GM04504 (cell line): ENCODE measurements at regions not wholly inside any gene's neighbourhood (a gene's known extent, or its start where the extent isn't known, plus 50 kb on each side); places are given as distances from the start of the nearest gene placed in this dataset.

Source experiments
- DNase-seq: peaks from one replicate; pipeline ENCODE4 v3.0.0-alpha.2; 2012; ENCODE audit warnings: low read depth

- no peak for DNase-seq
These were observed 67.5 kb upstream of the ZBED5 start for GRCh38 chr11:10925149-10925926.

DNA sequence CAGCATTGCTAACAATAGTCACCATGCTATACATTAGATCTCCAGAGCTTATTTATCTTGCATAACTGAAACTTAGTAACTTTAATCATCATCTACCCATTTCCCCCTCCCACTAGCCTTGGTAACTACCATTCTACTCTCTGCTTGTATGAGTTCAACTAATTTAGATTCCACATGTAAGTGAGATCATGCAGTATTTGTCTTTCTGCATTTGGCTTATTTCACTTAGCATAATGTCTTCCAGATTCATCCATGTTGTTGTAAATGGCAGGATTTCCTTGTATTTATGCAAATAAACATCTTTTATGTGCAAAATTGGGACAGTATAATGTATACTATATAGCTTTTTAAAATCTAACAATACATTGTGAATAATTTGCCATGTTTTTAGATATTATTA, 66.0 kb upstream of the ZBED5 start:
- DNase-seq: no peak

DNA sequence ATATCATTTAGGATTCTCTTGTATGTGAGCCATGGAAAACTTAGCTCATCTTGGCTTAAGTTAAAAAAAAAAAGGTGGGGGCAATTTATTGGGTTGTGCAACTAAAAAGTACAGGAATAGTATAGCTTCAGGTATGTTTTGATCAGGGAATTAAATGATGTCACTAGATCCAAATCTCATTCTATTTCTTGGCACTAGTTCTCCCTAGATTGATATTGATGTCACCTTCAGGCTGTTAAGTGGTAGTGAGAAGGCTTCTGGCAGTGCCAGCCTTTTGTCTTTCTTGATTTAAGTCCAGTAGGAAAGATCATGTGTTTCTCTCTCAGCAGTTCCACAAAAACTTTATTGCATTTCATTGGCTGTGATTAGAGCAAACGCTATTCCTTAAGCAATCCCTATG, 65.0 kb upstream of the ZBED5 start:
- DNase-seq: no peak

DNA sequence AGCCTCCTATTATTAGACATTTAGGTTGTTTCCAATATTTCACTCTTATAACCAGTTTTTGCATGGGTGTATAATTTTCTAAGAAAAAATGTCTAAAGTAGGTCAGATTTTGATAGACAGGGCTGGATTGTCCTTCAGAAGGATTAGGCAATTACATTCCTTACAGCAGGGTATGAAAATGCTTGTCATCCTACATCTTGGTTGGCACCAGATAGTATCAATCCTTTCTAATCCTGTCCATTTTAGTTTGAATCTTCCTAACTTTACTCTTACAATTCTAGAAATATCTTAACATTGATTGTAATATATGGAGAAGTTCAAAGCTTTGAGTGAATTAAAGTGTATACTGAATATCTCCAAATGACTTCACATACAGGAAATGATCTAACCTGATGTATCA, 63.0 kb upstream of the ZBED5 start:
- DNase-seq: no peak

GRCh38 chr11:10920205-10920604, 62.4 kb upstream of the ZBED5 start:
- no peak for DNase-seq

- no peak for DNase-seq
These were observed 60.8 kb upstream of the ZBED5 start for GRCh38 chr11:10918698-10919097.

- DNase-seq: no peak
These were observed 60.4 kb upstream of the ZBED5 start for GRCh38 chr11:10918275-10918674.

GRCh38 chr11:10917802-10918201, 59.9 kb upstream of the ZBED5 start:
- no peak for DNase-seq

DNA sequence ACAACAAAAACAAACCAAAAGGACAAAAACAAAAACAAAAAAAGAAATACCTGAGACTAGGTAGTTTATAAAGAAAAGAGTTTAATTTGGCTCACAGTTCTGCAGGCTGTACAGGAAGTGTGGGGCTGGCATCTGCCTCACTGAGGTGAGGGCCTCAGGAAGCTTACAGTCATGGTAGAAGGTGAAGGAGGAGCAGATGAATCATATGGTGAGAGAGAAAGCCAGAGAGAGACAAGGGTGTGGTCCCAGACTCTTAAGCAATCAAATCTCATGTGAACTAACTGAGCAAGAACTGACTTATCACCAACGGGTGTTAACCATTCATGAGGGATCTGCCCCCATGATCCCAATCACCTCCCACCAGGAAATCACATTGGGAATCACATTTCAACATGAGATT, 58.8 kb upstream of the ZBED5 start:
- DNase-seq: no peak

DNA sequence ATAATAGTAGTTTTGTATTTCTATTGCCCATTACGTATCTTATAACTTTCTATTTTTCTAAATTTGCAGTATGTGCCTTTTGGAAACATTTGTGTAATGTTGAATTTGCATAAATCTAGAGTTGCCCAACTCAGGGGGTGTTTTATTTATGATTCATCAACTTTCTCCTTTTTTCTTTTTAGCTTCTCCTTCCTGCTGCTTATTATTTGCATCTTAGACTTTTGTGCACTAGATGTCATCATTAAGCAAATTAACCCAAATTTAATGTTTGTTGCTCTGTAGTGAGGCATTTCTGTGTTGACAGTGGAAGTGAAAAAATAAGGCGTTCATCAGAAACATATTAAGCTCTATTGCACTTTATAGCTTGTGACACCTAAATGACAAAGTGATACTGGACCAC, 56.2 kb upstream of the ZBED5 start:
- no peak for DNase-seq

GRCh38 chr11:10913075-10913474, 55.2 kb upstream of the ZBED5 start:
- no peak for DNase-seq

DNA sequence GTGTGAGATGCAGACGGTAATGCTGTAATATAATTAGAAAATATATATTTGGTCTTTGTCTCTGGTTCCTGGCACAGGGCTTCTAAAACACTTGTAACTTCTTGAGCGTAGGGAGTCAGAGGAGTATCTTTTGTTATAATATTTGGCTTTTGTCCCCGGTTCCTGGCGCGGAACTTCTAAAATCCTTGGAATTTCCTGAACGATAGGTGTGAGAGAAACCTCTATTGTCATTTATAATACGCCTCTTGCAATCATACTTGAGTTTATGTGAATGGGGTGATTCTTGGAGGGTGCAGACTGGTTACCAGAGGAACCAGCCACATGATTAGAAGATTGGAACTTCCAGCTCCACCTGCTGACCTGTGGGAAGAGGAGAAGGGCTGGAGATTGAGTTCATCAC, 54.1 kb upstream of the ZBED5 start:
- DNase-seq: no peak

- no peak for DNase-seq
These were observed 51.5 kb upstream of the ZBED5 start for GRCh38 chr11:10909141-10909883.

DNA sequence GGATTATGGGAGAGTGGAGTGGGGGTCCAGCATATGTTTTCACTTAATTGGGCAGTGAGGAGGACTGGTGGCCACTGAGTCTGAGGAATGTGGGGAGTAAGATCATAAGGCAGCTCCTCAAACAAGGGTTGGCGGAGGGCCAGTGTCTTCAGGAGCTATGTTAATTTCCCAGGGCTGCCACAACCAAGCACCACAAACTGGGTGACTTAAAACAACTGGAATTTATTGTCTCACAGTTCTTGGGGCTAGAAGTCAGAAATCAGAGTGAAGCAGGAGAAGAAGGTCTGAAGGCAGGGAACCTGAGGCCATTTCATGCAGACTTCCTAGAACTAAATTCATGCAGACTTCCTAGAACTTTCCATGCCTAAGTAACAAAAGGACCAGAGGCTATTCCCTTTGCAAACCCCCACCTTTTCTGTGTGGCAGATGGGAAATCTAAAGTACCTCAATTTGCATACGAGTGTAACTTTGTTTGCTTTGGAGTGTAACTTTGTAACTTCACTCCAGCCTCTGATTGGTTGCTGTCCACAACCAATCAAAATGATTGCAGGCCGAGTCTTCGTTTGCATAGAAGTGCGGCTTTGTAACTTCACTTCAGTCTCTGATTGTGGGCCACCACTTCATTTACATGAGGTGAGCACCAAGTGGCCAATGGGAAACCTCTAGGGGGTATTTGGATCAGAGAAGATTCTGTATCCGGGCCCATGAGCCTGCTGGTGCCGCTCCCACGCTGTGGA, 50.5 kb upstream of the ZBED5 start:
- DNase-seq: peak; percentile 89
